ENCODE measurements at regions not wholly inside any gene's neighbourhood (a gene's known extent, or its start where the extent isn't known, plus 50 kb on each side); places are given as distances from the start of the nearest gene placed in this dataset.

GRCh38 chr1:82398357-82398756 is 597.6 kb downstream of the ADGRL2 start:
- H3K36me3 ChIP-seq (ENCODE audit: insufficient read depth, low read length): no peaks in the 10 kb centered on the region
- H3K9ac ChIP-seq (ENCODE audit: low read depth, low read length): no peak overlapping the region
- no peaks in the 10 kb centered on the region for H3K9me3 ChIP-seq (ENCODE audit: control insufficient read depth, insufficient read depth, low read length)
- H3K4me1 ChIP-seq (ENCODE audit: insufficient read depth, low read length): no peaks in the 10 kb centered on the region

GRCh38 chr1:82395440-82395839 is 594.7 kb downstream of the ADGRL2 start:
- H3K9me3 ChIP-seq (ENCODE audit: control insufficient read depth, insufficient read depth, low read length): no peaks in the 10 kb centered on the region
- H3K4me1 ChIP-seq (ENCODE audit: insufficient read depth, low read length): no peaks in the 10 kb centered on the region

GRCh38 chr1:82392946-82393345 is 592.2 kb downstream of the ADGRL2 start:
- Histone ChIP-seq H3K4me1 (ENCODE audit: insufficient read depth, low read length) (no peaks in the 10 kb centered on the region), H3K36me3 (ENCODE audit: insufficient read depth, low read length) (no peaks in the 10 kb centered on the region), H3K9me3 (ENCODE audit: control insufficient read depth, insufficient read depth, low read length) (no peaks in the 10 kb centered on the region), H3K9ac (ENCODE audit: low read depth, low read length) (no peak overlapping the region)

More at GRCh38 chr1:82395440-82395839, 594.7 kb downstream of the ADGRL2 start:
- Histone ChIP-seq H3K9ac (ENCODE audit: low read depth, low read length) (no peak overlapping the region), H3K36me3 (ENCODE audit: insufficient read depth, low read length) (no peaks in the 10 kb centered on the region)

- Histone ChIP-seq H3K36me3 (ENCODE audit: insufficient read depth, low read length) (no peaks in the 10 kb centered on the region), H3K9ac (ENCODE audit: low read depth, low read length) (no peak overlapping the region), H3K4me1 (ENCODE audit: insufficient read depth, low read length) (no peaks in the 10 kb centered on the region), H3K9me3 (ENCODE audit: control insufficient read depth, insufficient read depth, low read length) (no peaks in the 10 kb centered on the region)
Measured at GRCh38 chr1:82392513-82392912, 591.8 kb downstream of the ADGRL2 start.

- Histone ChIP-seq H3K36me3 (ENCODE audit: insufficient read depth, low read length) (no peaks in the 10 kb centered on the region), H3K4me1 (ENCODE audit: insufficient read depth, low read length) (no peaks in the 10 kb centered on the region), H3K9me3 (ENCODE audit: control insufficient read depth, insufficient read depth, low read length) (no peaks in the 10 kb centered on the region), H3K9ac (ENCODE audit: low read depth, low read length) (no peak overlapping the region)
Measured at GRCh38 chr1:82391712-82392111, 591.0 kb downstream of the ADGRL2 start.

- Histone ChIP-seq H3K9me3 (ENCODE audit: control insufficient read depth, insufficient read depth, low read length) (no peaks in the 10 kb centered on the region), H3K36me3 (ENCODE audit: insufficient read depth, low read length) (no peaks in the 10 kb centered on the region), H3K9ac (ENCODE audit: low read depth, low read length) (no peak overlapping the region), H3K4me1 (ENCODE audit: insufficient read depth, low read length) (no peaks in the 10 kb centered on the region)
Measured at GRCh38 chr1:82390627-82391026, 589.9 kb downstream of the ADGRL2 start.

GRCh38 chr1:82388679-82389078 is 587.9 kb downstream of the ADGRL2 start:
- no peak overlapping the region for H3K9ac ChIP-seq (ENCODE audit: low read depth, low read length)
- no peaks in the 10 kb centered on the region for H3K9me3 ChIP-seq (ENCODE audit: control insufficient read depth, insufficient read depth, low read length)
- no peaks in the 10 kb centered on the region for H3K4me1 ChIP-seq (ENCODE audit: insufficient read depth, low read length)
- no peaks in the 10 kb centered on the region for H3K36me3 ChIP-seq (ENCODE audit: insufficient read depth, low read length)

- Histone ChIP-seq H3K4me1 (ENCODE audit: insufficient read depth, low read length) (no peaks in the 10 kb centered on the region), H3K9me3 (ENCODE audit: control insufficient read depth, insufficient read depth, low read length) (no peaks in the 10 kb centered on the region), H3K36me3 (ENCODE audit: insufficient read depth, low read length) (no peaks in the 10 kb centered on the region), H3K9ac (ENCODE audit: low read depth, low read length) (no peak overlapping the region)
Measured at GRCh38 chr1:82387012-82387366, 586.3 kb downstream of the ADGRL2 start.

- no peak overlapping the region for H3K9ac ChIP-seq (ENCODE audit: low read depth, low read length)
- no peaks in the 10 kb centered on the region for H3K36me3 ChIP-seq (ENCODE audit: insufficient read depth, low read length)
- H3K4me1 ChIP-seq (ENCODE audit: insufficient read depth, low read length): no peaks in the 10 kb centered on the region
- H3K9me3 ChIP-seq (ENCODE audit: control insufficient read depth, insufficient read depth, low read length): no peaks in the 10 kb centered on the region
Measured at GRCh38 chr1:82386365-82387011, 585.8 kb downstream of the ADGRL2 start.

- H3K9me3 ChIP-seq (ENCODE audit: control insufficient read depth, insufficient read depth, low read length): no peaks in the 10 kb centered on the region
- no peaks in the 10 kb centered on the region for H3K36me3 ChIP-seq (ENCODE audit: insufficient read depth, low read length)
- no peaks in the 10 kb centered on the region for H3K4me1 ChIP-seq (ENCODE audit: insufficient read depth, low read length)
- no peak overlapping the region for H3K9ac ChIP-seq (ENCODE audit: low read depth, low read length)
Measured at GRCh38 chr1:82384776-82385175, 584.0 kb downstream of the ADGRL2 start.

- no peak overlapping the region for H3K9ac ChIP-seq (ENCODE audit: low read depth, low read length)
- no peaks in the 10 kb centered on the region for H3K36me3 ChIP-seq (ENCODE audit: insufficient read depth, low read length)
- no peaks in the 10 kb centered on the region for H3K9me3 ChIP-seq (ENCODE audit: control insufficient read depth, insufficient read depth, low read length)
- H3K4me1 ChIP-seq (ENCODE audit: insufficient read depth, low read length): no peaks in the 10 kb centered on the region
Measured at GRCh38 chr1:82377201-82377884, 576.6 kb downstream of the ADGRL2 start.

GRCh38 chr1:82373710-82374109 is 573.0 kb downstream of the ADGRL2 start:
- Histone ChIP-seq H3K4me1 (ENCODE audit: insufficient read depth, low read length) (no peaks in the 10 kb centered on the region), H3K9me3 (ENCODE audit: control insufficient read depth, insufficient read depth, low read length) (no peaks in the 10 kb centered on the region), H3K36me3 (ENCODE audit: insufficient read depth, low read length) (no peaks in the 10 kb centered on the region), H3K9ac (ENCODE audit: low read depth, low read length) (no peak overlapping the region)

- H3K4me1 ChIP-seq (ENCODE audit: insufficient read depth, low read length): no peaks in the 10 kb centered on the region
- no peaks in the 10 kb centered on the region for H3K9me3 ChIP-seq (ENCODE audit: control insufficient read depth, insufficient read depth, low read length)
- H3K9ac ChIP-seq (ENCODE audit: low read depth, low read length): no peak overlapping the region
- no peaks in the 10 kb centered on the region for H3K36me3 ChIP-seq (ENCODE audit: insufficient read depth, low read length)
Measured at GRCh38 chr1:82371844-82372498, 571.2 kb downstream of the ADGRL2 start.

GRCh38 chr1:82367456-82367855 is 566.7 kb downstream of the ADGRL2 start:
- H3K36me3 ChIP-seq (ENCODE audit: insufficient read depth, low read length): no peaks in the 10 kb centered on the region
- H3K9me3 ChIP-seq (ENCODE audit: control insufficient read depth, insufficient read depth, low read length): no peaks in the 10 kb centered on the region
- H3K9ac ChIP-seq (ENCODE audit: low read depth, low read length): no peak overlapping the region
- H3K4me1 ChIP-seq (ENCODE audit: insufficient read depth, low read length): no peaks in the 10 kb centered on the region

GRCh38 chr1:82366689-82367088 is 566.0 kb downstream of the ADGRL2 start:
- Histone ChIP-seq H3K4me1 (ENCODE audit: insufficient read depth, low read length) (peaks cover 2% of the 10 kb centered on the region; the same call in 1 of the 2 replicates), H3K36me3 (ENCODE audit: insufficient read depth, low read length) (no peaks in the 10 kb centered on the region), H3K9me3 (ENCODE audit: control insufficient read depth, insufficient read depth, low read length) (no peaks in the 10 kb centered on the region), H3K9ac (ENCODE audit: low read depth, low read length) (no peak overlapping the region)

All from ES-I3 (cell line).